ENCODE measurements at regions not wholly inside any gene's neighbourhood (a gene's known extent, or its start where the extent isn't known, plus 50 kb on each side); places are given as distances from the start of the nearest gene placed in this dataset.
"Not testable (repeated sequence)": the region's sequence is repeated elsewhere in the genome, so short reads cannot be mapped to it uniquely, and the experiment has no call there.

- TF ChIP-seq, protein P1, sequence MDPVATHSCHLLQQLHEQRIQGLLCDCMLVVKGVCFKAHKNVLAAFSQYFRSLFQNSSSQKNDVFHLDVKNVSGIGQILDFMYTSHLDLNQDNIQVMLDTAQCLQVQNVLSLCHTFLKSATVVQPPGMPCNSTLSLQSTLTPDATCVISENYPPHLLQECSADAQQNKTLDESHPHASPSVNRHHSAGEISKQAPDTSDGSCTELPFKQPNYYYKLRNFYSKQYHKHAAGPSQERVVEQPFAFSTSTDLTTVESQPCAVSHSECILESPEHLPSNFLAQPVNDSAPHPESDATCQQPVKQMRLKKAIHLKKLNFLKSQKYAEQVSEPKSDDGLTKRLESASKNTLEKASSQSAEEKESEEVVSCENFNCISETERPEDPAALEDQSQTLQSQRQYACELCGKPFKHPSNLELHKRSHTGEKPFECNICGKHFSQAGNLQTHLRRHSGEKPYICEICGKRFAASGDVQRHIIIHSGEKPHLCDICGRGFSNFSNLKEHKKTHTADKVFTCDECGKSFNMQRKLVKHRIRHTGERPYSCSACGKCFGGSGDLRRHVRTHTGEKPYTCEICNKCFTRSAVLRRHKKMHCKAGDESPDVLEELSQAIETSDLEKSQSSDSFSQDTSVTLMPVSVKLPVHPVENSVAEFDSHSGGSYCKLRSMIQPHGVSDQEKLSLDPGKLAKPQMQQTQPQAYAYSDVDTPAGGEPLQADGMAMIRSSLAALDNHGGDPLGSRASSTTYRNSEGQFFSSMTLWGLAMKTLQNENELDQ (tag by site-specific recombination; IDR thresholded peaks at IDR 0.05; ENCODE audit: low read depth) = no peak
- no peak for TF ChIP-seq ZNF10 (tag by site-specific recombination; IDR thresholded peaks at IDR 0.05)
- TF ChIP-seq ZNF654 (tag by site-specific recombination; IDR thresholded peaks at IDR 0.05; ENCODE audit: low read depth) = no peak
- no peak for TF ChIP-seq ZNF830 (tag by site-specific recombination; IDR thresholded peaks at IDR 0.05; ENCODE audit: low read depth)
- no peak for TF ChIP-seq OVOL3 (tag by site-specific recombination; IDR thresholded peaks at IDR 0.05)
Measured at GRCh38 chr11:130562549-130562948, 114.1 kb downstream of the ADAMTS15 start (continued).

- H3K4me1 ChIP-seq (ENCODE audit: control insufficient read depth, insufficient read depth, low read length); H3K4me3 ChIP-seq (ENCODE audit: low read depth, low read length); POLR2A ChIA-PET; CTCF ChIA-PET; H3K9me3 ChIP-seq (ENCODE audit: control insufficient read depth, insufficient read depth, low read depth, low read length); H3K36me3 ChIP-seq (ENCODE audit: control insufficient read depth in 2 of 2, insufficient read depth in 1 of 2, low read length in 2 of 2); H3K27ac ChIP-seq (ENCODE audit: extremely low read depth, low read depth, low read length): not testable (repeated sequence)
Measured at GRCh38 chr11:130566360-130566759, 117.9 kb downstream of the ADAMTS15 start.

DNA sequence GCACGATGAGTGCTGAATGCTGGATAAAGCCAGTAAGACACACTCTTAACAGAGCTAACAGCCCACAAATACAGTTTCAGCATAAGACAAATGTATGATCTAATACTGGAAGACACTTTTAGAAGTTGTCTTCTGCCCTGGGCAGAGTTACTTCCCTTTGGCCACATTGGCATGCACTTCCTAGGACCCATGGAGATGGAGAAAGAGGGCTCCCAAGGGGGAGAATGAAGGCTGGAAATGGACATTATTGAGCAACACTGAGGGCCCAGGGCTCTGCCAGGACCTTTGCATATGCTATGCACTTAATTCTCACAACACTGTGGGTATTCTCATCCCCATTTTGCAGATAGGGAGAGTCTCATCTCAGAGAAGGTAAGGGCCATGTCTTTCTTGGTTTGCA, 123.1 kb downstream of the ADAMTS15 start:
- ChIA-PET CTCF (no interaction called here), POLR2A (no interaction called here)
- TF ChIP-seq OVOL3 (tag by site-specific recombination; IDR thresholded peaks at IDR 0.05) (no peak), SETDB1 (IDR thresholded peaks at IDR 0.05; ENCODE audit: insufficient read length, low read length) (no peak), ZNF239 (tag by site-specific recombination; IDR thresholded peaks at IDR 0.05) (no peak), BCL6B (tag by site-specific recombination; IDR thresholded peaks at IDR 0.05) (no peak), ZSCAN16 (tag by site-specific recombination; IDR thresholded peaks at IDR 0.05) (no peak), ZNF274 (IDR thresholded peaks at IDR 0.05; ENCODE audit: low read length) (no peak), ZNF274 (tag by site-specific recombination; IDR thresholded peaks at IDR 0.05; ENCODE audit: borderline replicate concordance) (no peak), ZNF785 (tag by site-specific recombination; IDR thresholded peaks at IDR 0.05) (no peak), ZNF221 (tag by site-specific recombination; IDR thresholded peaks at IDR 0.05; ENCODE audit: borderline replicate concordance) (no peak), ZNF521 (tag by site-specific recombination; IDR thresholded peaks at IDR 0.05) (no peak)
- TF ChIP-seq, protein P2, sequence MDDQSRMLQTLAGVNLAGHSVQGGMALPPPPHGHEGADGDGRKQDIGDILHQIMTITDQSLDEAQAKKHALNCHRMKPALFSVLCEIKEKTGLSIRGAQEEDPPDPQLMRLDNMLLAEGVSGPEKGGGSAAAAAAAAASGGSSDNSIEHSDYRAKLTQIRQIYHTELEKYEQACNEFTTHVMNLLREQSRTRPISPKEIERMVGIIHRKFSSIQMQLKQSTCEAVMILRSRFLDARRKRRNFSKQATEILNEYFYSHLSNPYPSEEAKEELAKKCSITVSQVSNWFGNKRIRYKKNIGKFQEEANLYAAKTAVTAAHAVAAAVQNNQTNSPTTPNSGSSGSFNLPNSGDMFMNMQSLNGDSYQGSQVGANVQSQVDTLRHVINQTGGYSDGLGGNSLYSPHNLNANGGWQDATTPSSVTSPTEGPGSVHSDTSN (CRISPR knock-in tag; IDR thresholded peaks at IDR 0.05) = no peak
- no peak overlapping the region for H3K27ac ChIP-seq (ENCODE audit: extremely low read depth, low read depth, low read length)
- H3K4me1 ChIP-seq (ENCODE audit: control insufficient read depth, insufficient read depth, low read length) = no peaks in the 10 kb centered on the region
- no peaks in the 10 kb centered on the region for H3K36me3 ChIP-seq (ENCODE audit: control insufficient read depth in 2 of 2, insufficient read depth in 1 of 2, low read length in 2 of 2)
- no peaks in the 10 kb centered on the region for H3K9me3 ChIP-seq (ENCODE audit: control insufficient read depth, insufficient read depth, low read depth, low read length)
- no peak overlapping the region for H3K4me3 ChIP-seq (ENCODE audit: low read depth, low read length)

DNA sequence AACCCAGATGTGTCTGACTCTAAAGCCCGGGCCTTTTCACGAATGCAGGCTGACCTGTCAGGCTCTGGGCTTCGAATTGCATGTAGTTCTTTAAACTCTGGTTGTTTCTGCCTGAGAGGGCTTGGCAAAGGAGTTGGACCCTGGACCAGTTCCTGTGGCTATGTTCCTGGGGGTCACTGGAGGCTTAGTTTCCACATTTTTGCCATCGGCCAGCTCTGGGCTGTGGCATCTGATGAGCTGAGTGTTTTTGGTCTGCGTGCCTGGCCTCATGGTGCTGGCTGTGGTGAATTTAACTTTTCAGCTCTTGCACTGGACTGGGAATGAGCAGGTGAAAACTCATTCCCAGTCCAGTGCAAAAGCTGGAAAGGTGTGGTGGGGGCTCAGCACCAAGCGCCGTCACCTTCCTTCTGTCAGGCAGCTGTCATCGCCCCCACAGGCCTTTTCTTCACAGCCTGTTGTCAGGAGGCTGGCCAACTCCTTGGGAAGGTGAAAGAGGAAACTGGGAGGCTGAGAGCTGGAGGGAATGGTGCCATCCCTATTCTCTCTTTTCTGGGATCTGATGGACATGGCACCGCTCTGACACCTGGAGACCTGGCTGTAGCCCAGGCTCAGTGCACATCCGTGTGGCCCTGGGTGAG, 123.6 kb downstream of the ADAMTS15 start:
- no peak overlapping the region for H3K4me3 ChIP-seq (ENCODE audit: low read depth, low read length)
- TF ChIP-seq KLF7 (tag by site-specific recombination; IDR thresholded peaks at IDR 0.05; ENCODE audit: borderline replicate concordance) = no peak
- TF ChIP-seq, protein P3, sequence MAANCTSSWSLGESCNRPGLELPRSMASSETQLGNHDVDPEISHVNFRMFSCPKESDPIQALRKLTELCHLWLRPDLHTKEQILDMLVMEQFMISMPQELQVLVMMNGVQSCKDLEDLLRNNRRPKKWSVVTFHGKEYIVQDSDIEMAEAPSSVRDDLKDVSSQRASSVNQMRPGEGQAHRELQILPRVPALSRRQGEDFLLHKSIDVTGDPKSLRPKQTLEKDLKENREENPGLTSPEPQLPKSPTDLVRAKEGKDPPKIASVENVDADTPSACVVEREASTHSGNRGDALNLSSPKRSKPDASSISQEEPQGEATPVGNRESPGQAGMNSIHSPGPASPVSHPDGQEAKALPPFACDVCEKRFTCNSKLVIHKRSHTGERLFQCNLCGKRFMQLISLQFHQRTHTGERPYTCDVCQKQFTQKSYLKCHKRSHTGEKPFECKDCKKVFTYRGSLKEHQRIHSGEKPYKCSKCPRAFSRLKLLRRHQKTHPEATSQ (tag by site-specific recombination; IDR thresholded peaks at IDR 0.05) = no peak
- TF ChIP-seq MZF1 (tag by site-specific recombination; IDR thresholded peaks at IDR 0.05; ENCODE audit: borderline replicate concordance) = no peak
- no peak for TF ChIP-seq ZNF174 (tag by site-specific recombination; IDR thresholded peaks at IDR 0.05)
- TF ChIP-seq ZBTB48 (tag by site-specific recombination; IDR thresholded peaks at IDR 0.05) = no peak
- TF ChIP-seq SCRT1 (tag by site-specific recombination; IDR thresholded peaks at IDR 0.05; ENCODE audit: borderline replicate concordance) = no peak
- no peak for TF ChIP-seq ZXDB (tag by site-specific recombination; IDR thresholded peaks at IDR 0.05)
- H3K4me1 ChIP-seq (ENCODE audit: control insufficient read depth, insufficient read depth, low read length) = no peaks in the 10 kb centered on the region
- POLR2A ChIA-PET = no interaction called here
- no peaks in the 10 kb centered on the region for H3K9me3 ChIP-seq (ENCODE audit: control insufficient read depth, insufficient read depth, low read depth, low read length)
- no peaks in the 10 kb centered on the region for H3K36me3 ChIP-seq (ENCODE audit: control insufficient read depth in 2 of 2, insufficient read depth in 1 of 2, low read length in 2 of 2)
- H3K27ac ChIP-seq (ENCODE audit: extremely low read depth, low read depth, low read length) = no peak overlapping the region
- CTCF ChIA-PET = interaction anchor here (0.6 kb wide), 1 partner anchor 272 kb away, joined by 4 read pairs; no protein-coding TSS in a partner anchor
